Stimulated activated CD8-positive, alpha-beta memory T cell treated with anti-CD3 and anti-CD28 coated beads, Interleukin-4, amount 100 ng/mL, for 24 hours (primary cell): ENCODE measurements at regions not wholly inside any gene's neighbourhood (a gene's known extent, or its start where the extent isn't known, plus 50 kb on each side); places are given as distances from the start of the nearest gene placed in this dataset.

Experiments used
- DNase-seq: peaks from one replicate; pipeline ENCODE4 v3.0.0-alpha.2; 2020; ENCODE audit warnings: low read depth

- DNase-seq: no peak
Measured at GRCh38 chr2:41779888-41780287, 267.9 kb upstream of the PKDCC start.

- no peak for DNase-seq
Measured at GRCh38 chr2:41782306-41783158, 265.3 kb upstream of the PKDCC start.

GRCh38 chr2:41784496-41784895 lies 263.3 kb upstream of the PKDCC start:
- no peak for DNase-seq

- no peak for DNase-seq
Measured at GRCh38 chr2:41785251-41786022, 262.4 kb upstream of the PKDCC start.

- no peak for DNase-seq
Measured at GRCh38 chr2:41791523-41791922, 256.3 kb upstream of the PKDCC start.

GRCh38 chr2:41803361-41803760 lies 244.5 kb upstream of the PKDCC start:
- no peak for DNase-seq

GRCh38 chr2:41806286-41806685 lies 241.5 kb upstream of the PKDCC start:
- DNase-seq: no peak

GRCh38 chr2:41821167-41821566 lies 226.7 kb upstream of the PKDCC start:
- no peak for DNase-seq

- no peak for DNase-seq
Measured at GRCh38 chr2:41826921-41827320, 220.9 kb upstream of the PKDCC start.

GRCh38 chr2:41827354-41827971 lies 220.4 kb upstream of the PKDCC start:
- no peak for DNase-seq

GRCh38 chr2:41828052-41828643 lies 219.7 kb upstream of the PKDCC start:
- DNase-seq: no peak

- DNase-seq: no peak
Measured at GRCh38 chr2:41829052-41829451, 218.8 kb upstream of the PKDCC start.

- no peak for DNase-seq
Measured at GRCh38 chr2:41830600-41830999, 217.2 kb upstream of the PKDCC start.

- no peak for DNase-seq
Measured at GRCh38 chr2:41832218-41832617, 215.6 kb upstream of the PKDCC start.

- DNase-seq: no peak
Measured at GRCh38 chr2:41835401-41835800, 212.4 kb upstream of the PKDCC start.

- DNase-seq: no peak
Measured at GRCh38 chr2:41836948-41837347, 210.9 kb upstream of the PKDCC start.

- no peak for DNase-seq
Measured at GRCh38 chr2:41837610-41838009, 210.2 kb upstream of the PKDCC start.

- peak; percentile 92 for DNase-seq
Measured at GRCh38 chr2:41840702-41841551, 206.9 kb upstream of the PKDCC start.

GRCh38 chr2:41846962-41847361 lies 200.9 kb upstream of the PKDCC start:
- DNase-seq: no peak

GRCh38 chr2:41847744-41848441 lies 199.9 kb upstream of the PKDCC start:
- no peak for DNase-seq

GRCh38 chr2:41851554-41851953 lies 196.3 kb upstream of the PKDCC start:
- DNase-seq: no peak
